ENCODE measurements at regions not wholly inside any gene's neighbourhood (a gene's known extent, or its start where the extent isn't known, plus 50 kb on each side); places are given as distances from the start of the nearest gene placed in this dataset.

DNA sequence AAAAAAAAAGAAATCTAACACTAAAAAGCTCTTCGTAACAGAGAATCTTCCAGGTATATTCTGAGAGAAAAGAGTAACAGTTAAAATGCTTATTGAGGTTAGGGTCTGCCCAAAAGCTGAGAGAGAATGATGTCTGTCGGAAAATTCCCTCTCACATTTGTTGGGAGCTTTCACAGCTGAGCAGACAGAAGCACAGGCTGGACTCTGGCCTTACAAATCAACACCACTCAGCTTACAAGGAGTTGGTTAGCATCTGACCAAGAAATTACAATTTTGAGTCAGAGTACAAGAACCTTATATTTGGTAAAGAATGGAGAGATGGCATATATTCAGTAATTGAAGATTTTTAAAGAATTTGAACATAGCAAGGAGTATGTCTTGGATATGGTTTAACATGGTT, 1561.0 kb upstream of the RAG2 start:
- no peaks in the 10 kb centered on the region for H3K4me1 ChIP-seq
- H3K36me3 ChIP-seq: no peaks in the 10 kb centered on the region
- intact Hi-C loops (cut with micrococcal nuclease): no loop called here
- no peak overlapping the region for H3K27ac ChIP-seq (replicated peaks)
- H3K27me3 ChIP-seq (ENCODE audit: low read depth): no peaks in the 10 kb centered on the region
- peaks cover 12% of the 10 kb centered on the region for H3K9me3 ChIP-seq (replicated peaks)
- no peak overlapping the region for H3K4me3 ChIP-seq
- TF ChIP-seq, protein P1, sequence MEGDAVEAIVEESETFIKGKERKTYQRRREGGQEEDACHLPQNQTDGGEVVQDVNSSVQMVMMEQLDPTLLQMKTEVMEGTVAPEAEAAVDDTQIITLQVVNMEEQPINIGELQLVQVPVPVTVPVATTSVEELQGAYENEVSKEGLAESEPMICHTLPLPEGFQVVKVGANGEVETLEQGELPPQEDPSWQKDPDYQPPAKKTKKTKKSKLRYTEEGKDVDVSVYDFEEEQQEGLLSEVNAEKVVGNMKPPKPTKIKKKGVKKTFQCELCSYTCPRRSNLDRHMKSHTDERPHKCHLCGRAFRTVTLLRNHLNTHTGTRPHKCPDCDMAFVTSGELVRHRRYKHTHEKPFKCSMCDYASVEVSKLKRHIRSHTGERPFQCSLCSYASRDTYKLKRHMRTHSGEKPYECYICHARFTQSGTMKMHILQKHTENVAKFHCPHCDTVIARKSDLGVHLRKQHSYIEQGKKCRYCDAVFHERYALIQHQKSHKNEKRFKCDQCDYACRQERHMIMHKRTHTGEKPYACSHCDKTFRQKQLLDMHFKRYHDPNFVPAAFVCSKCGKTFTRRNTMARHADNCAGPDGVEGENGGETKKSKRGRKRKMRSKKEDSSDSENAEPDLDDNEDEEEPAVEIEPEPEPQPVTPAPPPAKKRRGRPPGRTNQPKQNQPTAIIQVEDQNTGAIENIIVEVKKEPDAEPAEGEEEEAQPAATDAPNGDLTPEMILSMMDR (IDR thresholded peaks at IDR 0.05; ENCODE audit: borderline replicate concordance): no peak
- DNase-seq: no peak

DNA sequence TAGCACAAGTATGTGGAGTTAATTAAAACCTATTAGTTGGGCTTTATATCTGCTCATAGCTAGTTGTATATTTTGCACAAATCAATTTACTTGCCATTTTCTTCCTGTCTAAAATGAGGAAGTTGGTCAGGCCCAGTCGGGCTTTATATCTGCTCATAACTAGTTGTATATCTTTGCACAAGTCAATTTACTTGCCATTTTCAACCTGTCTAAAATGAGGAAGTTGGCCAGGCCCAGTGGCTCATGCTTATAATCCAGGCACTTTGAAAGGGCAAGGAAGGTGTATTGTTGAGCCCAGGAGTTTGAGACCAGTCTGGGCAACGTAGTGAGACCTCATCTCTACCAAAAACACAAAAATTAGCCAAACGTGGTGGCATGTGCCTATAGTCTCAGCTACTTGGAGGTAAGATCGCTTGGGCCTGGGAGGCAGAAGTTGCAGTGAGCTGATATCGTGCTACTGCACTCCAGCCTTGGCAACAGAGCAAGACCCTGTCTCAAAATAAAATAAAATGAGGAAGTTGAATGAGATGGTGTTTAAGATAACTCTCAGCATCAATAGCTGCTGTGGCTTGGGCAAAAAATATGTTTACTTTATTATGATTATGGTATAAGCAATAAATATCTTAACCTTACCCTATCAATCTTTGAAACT, 1558.6 kb upstream of the RAG2 start:
- Histone ChIP-seq H3K27ac (replicated peaks) (no peak overlapping the region), H3K9me3 (replicated peaks) (no peaks in the 10 kb centered on the region), H3K36me3 (no peaks in the 10 kb centered on the region), H3K27me3 (ENCODE audit: low read depth) (no peaks in the 10 kb centered on the region), H3K4me1 (no peaks in the 10 kb centered on the region), H3K4me3 (no peak overlapping the region)
- TF ChIP-seq, protein P1 (IDR thresholded peaks at IDR 0.05; ENCODE audit: borderline replicate concordance): no peak
- intact Hi-C loops (cut with micrococcal nuclease): no loop called here
- no peak for DNase-seq

DNA sequence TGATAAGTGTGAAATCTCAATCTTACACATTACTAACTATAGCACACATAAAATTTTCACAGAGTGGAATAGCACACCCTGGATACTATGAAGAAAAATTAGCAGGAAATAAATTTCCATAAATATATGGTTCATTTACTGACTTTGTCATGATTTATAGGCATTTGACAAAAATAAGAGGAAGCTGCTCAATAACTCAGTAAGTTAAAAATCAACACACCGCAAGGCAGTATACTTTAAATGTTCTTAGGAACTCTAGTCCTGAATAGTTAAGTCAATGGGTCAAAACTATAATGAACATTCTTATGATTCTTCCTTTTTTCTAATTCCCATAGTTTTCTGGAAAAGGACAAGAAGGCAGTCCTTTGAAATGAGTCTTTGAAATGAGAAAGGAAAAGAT, 1557.8 kb upstream of the RAG2 start:
- Histone ChIP-seq H3K4me1 (no peaks in the 10 kb centered on the region), H3K36me3 (no peaks in the 10 kb centered on the region), H3K27ac (replicated peaks) (no peak overlapping the region), H3K4me3 (no peak overlapping the region), H3K27me3 (ENCODE audit: low read depth) (no peaks in the 10 kb centered on the region), H3K9me3 (replicated peaks) (no peaks in the 10 kb centered on the region)
- TF ChIP-seq, protein P1 (IDR thresholded peaks at IDR 0.05; ENCODE audit: borderline replicate concordance): no peak
- DNase-seq: no peak
- intact Hi-C loops (cut with micrococcal nuclease): no loop called here

DNA sequence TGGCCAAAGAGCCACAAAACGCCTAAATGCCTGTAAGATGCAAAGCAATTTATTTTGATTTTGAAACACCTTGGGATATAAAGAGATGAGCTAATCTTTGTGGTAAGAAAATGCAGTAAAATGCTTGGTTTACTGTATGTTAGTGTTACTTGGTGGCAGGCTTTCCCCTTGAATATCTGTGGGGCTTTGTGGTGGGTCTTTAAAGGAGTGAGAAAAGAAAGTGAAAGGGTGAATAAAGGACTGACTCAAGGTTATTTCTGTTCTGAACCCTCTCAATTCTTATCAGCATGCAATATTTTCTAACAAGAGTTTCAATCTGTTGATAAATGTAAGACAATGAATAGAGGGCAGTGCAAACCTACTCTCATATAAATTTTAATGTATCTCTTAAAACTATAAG, 1555.9 kb upstream of the RAG2 start:
- H3K27me3 ChIP-seq (ENCODE audit: low read depth): no peaks in the 10 kb centered on the region
- no peak for DNase-seq
- no peak overlapping the region for H3K4me3 ChIP-seq
- H3K27ac ChIP-seq (replicated peaks): no peak overlapping the region
- intact Hi-C loops (cut with micrococcal nuclease): no loop called here
- TF ChIP-seq, protein P1 (IDR thresholded peaks at IDR 0.05; ENCODE audit: borderline replicate concordance): no peak
- H3K9me3 ChIP-seq (replicated peaks): peaks cover 3% of the 10 kb centered on the region
- H3K36me3 ChIP-seq: no peaks in the 10 kb centered on the region
- no peaks in the 10 kb centered on the region for H3K4me1 ChIP-seq

DNA sequence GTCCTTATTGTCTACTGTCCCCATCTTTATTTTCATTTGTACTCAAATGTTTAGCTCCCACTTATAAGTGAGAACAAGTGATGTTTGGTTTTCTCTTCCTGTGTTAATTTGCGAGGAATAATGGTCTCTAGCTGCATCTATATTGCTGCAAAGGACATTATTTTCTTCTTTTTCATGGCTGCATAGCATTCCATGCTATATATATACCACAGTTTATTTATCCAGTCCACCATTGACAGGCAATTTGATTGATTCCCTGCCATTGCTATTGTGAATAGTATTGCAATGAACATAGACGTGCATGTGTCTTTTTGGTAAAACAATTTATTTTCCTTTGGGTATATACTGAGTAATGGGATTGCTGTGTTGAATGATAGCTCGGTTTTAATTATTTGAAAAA, 1545.8 kb upstream of the RAG2 start:
- Histone ChIP-seq H3K9me3 (replicated peaks) (peaks cover 58% of the 10 kb centered on the region), H3K4me1 (no peaks in the 10 kb centered on the region), H3K27ac (replicated peaks) (no peak overlapping the region), H3K27me3 (ENCODE audit: low read depth) (no peaks in the 10 kb centered on the region), H3K36me3 (no peaks in the 10 kb centered on the region), H3K4me3 (no peak overlapping the region)
- TF ChIP-seq, protein P1 (IDR thresholded peaks at IDR 0.05; ENCODE audit: borderline replicate concordance): no peak
- no peak for DNase-seq
- intact Hi-C loops (cut with micrococcal nuclease): no loop called here

All from left ventricle myocardium inferior (tissue), 1 donor.